IPS-18c (cell line): ENCODE measurements at regions not wholly inside any gene's neighbourhood (a gene's known extent, or its start where the extent isn't known, plus 50 kb on each side); places are given as distances from the start of the nearest gene placed in this dataset.

Source experiments
- H3K4me3 ChIP-seq: 2 replicates; pipeline ENCODE4 v1.7.0; 2013; ENCODE audit warnings: low read depth, mild to moderate bottlenecking, low read length, moderate library complexity; ENCODE audit not compliant: insufficient read depth
- H3K9me3 ChIP-seq: one replicate; pipeline ENCODE4 v1.6.1; 2013; ENCODE audit warnings: mild to moderate bottlenecking, low read length, moderate library complexity; ENCODE audit not compliant: control insufficient read depth, insufficient read depth

- no peaks in the 10 kb centered on the region for H3K9me3 ChIP-seq
- no peak overlapping the region for H3K4me3 ChIP-seq
These were observed 216.0 kb upstream of the KLF4 start for GRCh38 chr9:107705521-107705920.

GRCh38 chr9:107704774-107705173 is 215.2 kb upstream of the KLF4 start:
- no peaks in the 10 kb centered on the region for H3K9me3 ChIP-seq

GRCh38 chr9:107703651-107704050 is 214.1 kb upstream of the KLF4 start:
- Histone ChIP-seq H3K4me3 (no peak overlapping the region), H3K9me3 (no peaks in the 10 kb centered on the region)

More at GRCh38 chr9:107704774-107705173, 215.2 kb upstream of the KLF4 start:
- H3K4me3 ChIP-seq, result no peak overlapping the region

- Histone ChIP-seq H3K4me3 (no peak overlapping the region), H3K9me3 (no peaks in the 10 kb centered on the region)
These were observed 211.3 kb upstream of the KLF4 start for GRCh38 chr9:107700847-107701246.

- Histone ChIP-seq H3K4me3 (no peak overlapping the region), H3K9me3 (no peaks in the 10 kb centered on the region)
These were observed 209.7 kb upstream of the KLF4 start for GRCh38 chr9:107699231-107699630.

- H3K4me3 ChIP-seq, result no peak overlapping the region
- H3K9me3 ChIP-seq, result no peaks in the 10 kb centered on the region
These were observed 209.2 kb upstream of the KLF4 start for GRCh38 chr9:107698779-107699178.

- no peaks in the 10 kb centered on the region for H3K9me3 ChIP-seq
These were observed 206.7 kb upstream of the KLF4 start for GRCh38 chr9:107696302-107696701.

GRCh38 chr9:107694390-107694789 is 204.8 kb upstream of the KLF4 start:
- no peaks in the 10 kb centered on the region for H3K9me3 ChIP-seq
- H3K4me3 ChIP-seq, result no peak overlapping the region

More at GRCh38 chr9:107696302-107696701, 206.7 kb upstream of the KLF4 start:
- no peak overlapping the region for H3K4me3 ChIP-seq

- Histone ChIP-seq H3K9me3 (no peaks in the 10 kb centered on the region), H3K4me3 (no peak overlapping the region)
These were observed 204.2 kb upstream of the KLF4 start for GRCh38 chr9:107693625-107694326.

GRCh38 chr9:107691664-107692063 is 202.1 kb upstream of the KLF4 start:
- no peak overlapping the region for H3K4me3 ChIP-seq
- no peaks in the 10 kb centered on the region for H3K9me3 ChIP-seq

GRCh38 chr9:107690021-107690420 is 200.5 kb upstream of the KLF4 start:
- Histone ChIP-seq H3K4me3 (no peak overlapping the region), H3K9me3 (no peaks in the 10 kb centered on the region)

GRCh38 chr9:107688728-107689127 is 199.2 kb upstream of the KLF4 start:
- H3K4me3 ChIP-seq, result no peak overlapping the region
- no peaks in the 10 kb centered on the region for H3K9me3 ChIP-seq

- H3K4me3 ChIP-seq, result no peak overlapping the region
These were observed 196.3 kb upstream of the KLF4 start for GRCh38 chr9:107685901-107686300.

GRCh38 chr9:107685376-107685775 is 195.8 kb upstream of the KLF4 start:
- H3K9me3 ChIP-seq, result peaks cover 4% of the 10 kb centered on the region
- H3K4me3 ChIP-seq, result no peak overlapping the region

More at GRCh38 chr9:107685901-107686300, 196.3 kb upstream of the KLF4 start:
- H3K9me3 ChIP-seq, result peaks cover 4% of the 10 kb centered on the region

GRCh38 chr9:107684224-107684623 is 194.7 kb upstream of the KLF4 start:
- Histone ChIP-seq H3K9me3 (peaks cover 4% of the 10 kb centered on the region), H3K4me3 (no peak overlapping the region)

GRCh38 chr9:107683566-107683965 is 194.0 kb upstream of the KLF4 start:
- Histone ChIP-seq H3K9me3 (peaks cover 4% of the 10 kb centered on the region), H3K4me3 (no peak overlapping the region)

- Histone ChIP-seq H3K9me3 (peaks cover 4% of the 10 kb centered on the region), H3K4me3 (no peak overlapping the region)
These were observed 192.4 kb upstream of the KLF4 start for GRCh38 chr9:107681988-107682387.

- H3K9me3 ChIP-seq, result no peaks in the 10 kb centered on the region
- no peak overlapping the region for H3K4me3 ChIP-seq
These were observed 186.0 kb upstream of the KLF4 start for GRCh38 chr9:107675351-107676259.
